SK-N-MC (cell line): ENCODE measurements at regions not wholly inside any gene's neighbourhood (a gene's known extent, or its start where the extent isn't known, plus 50 kb on each side); places are given as distances from the start of the nearest gene placed in this dataset.

ENCODE experiments used
- DNase-seq: peaks from one replicate; pipeline ENCODE4 v3.0.0-alpha.2; 2011; ENCODE audit warnings: low read depth, low spot score
- H3K27ac ChIP-seq: fragments of 200-600 bp; sonication (generic); 2 replicates; pipeline ENCODE4 v1.5.1; 2016; ENCODE audit warnings: mixed run types
- H3K36me3 ChIP-seq: fragments of 200-600 bp; sonication (generic); 2 replicates; pipeline ENCODE4 v1.6.1; 2017; ENCODE audit warnings: antibody characterized with exemption, low read length, mixed read lengths; ENCODE audit not compliant: insufficient read depth
- H3K4me3 ChIP-seq: fragments of 200-600 bp; sonication (generic); 2 replicates; pipeline ENCODE4 v1.5.1; 2016
- H3K9ac ChIP-seq: fragments of 200-600 bp; sonication (generic); 2 replicates; pipeline ENCODE4 v1.8.0; 2017; ENCODE audit warnings: mixed run types, mixed read lengths; ENCODE audit not compliant: insufficient read length
- H3K9me3 ChIP-seq: fragments of 200-600 bp; sonication (generic); 2 replicates; pipeline ENCODE4 v1.6.1; 2017; ENCODE audit warnings: low read depth, mild to moderate bottlenecking, antibody characterized with exemption, low read length, moderate library complexity, mixed read lengths
- EZH2 ChIP-seq: fragments of 200-600 bp; sonication (generic); IDR thresholded peaks from one replicate; pipeline ENCODE4 v1.6.1; 2017; ENCODE audit warnings: antibody characterized with exemption
- FOXP2 ChIP-seq: optimal IDR thresholded peaks from 2 replicates; pipeline ENCODE3; 2011; ENCODE audit warnings: mild to moderate bottlenecking, moderate library complexity; ENCODE audit not compliant: insufficient read depth; ENCODE audit errors: extremely low read length, control extremely low read depth
- POLR2AphosphoS5 ChIP-seq: IDR thresholded peaks from 2 replicates; pipeline ENCODE4 v1.6.1; 2012; ENCODE audit warnings: mild to moderate bottlenecking, low read depth, low read length, borderline replicate concordance

- Histone ChIP-seq H3K9ac (no peak overlapping the region), H3K9me3 (no peaks in the 10 kb centered on the region), H3K4me3 (no peak overlapping the region), H3K27ac (no peak overlapping the region), H3K36me3 (no peaks in the 10 kb centered on the region)
- no peak for DNase-seq
- TF ChIP-seq FOXP2, result no peak
- TF ChIP-seq POLR2AphosphoS5, result no peak
- no peak for TF ChIP-seq EZH2
These were observed 1341.8 kb upstream of the CDH9 start for GRCh38 chr5:28380167-28380566.

DNA sequence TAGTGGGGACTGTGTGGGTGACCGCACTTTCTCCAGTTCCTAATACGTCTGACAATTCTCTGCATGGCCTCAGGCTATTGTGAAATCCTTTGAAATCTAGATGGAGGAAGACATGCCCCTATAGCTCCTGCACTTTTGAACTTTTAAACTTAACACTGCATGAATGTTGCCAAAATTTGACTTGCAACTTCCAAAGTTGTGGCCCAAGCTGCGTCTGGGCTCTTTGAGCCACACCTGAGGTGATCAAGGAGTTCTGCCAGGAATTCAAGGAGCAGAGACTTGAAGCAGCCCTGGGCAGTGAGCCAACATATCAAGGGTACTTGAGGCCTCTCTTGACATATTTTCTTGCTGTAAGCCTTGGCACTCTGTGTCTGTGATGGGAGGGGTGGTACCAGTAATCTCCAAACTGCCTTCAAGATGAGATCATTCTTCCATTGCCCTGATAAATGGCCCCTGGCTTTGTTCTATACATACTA, 1336.1 kb upstream of the CDH9 start:
- Histone ChIP-seq H3K36me3 (no peaks in the 10 kb centered on the region), H3K27ac (no peak overlapping the region), H3K9ac (no peak overlapping the region), H3K9me3 (no peaks in the 10 kb centered on the region), H3K4me3 (no peak overlapping the region)
- peak; percentile 48 for DNase-seq
- TF ChIP-seq EZH2 (no peak), POLR2AphosphoS5 (no peak), FOXP2 (no peak)

GRCh38 chr5:28370896-28371295, 1332.5 kb upstream of the CDH9 start:
- no peak overlapping the region for H3K9ac ChIP-seq
- TF ChIP-seq EZH2 (no peak), POLR2AphosphoS5 (no peak), FOXP2 (no peak)

DNA sequence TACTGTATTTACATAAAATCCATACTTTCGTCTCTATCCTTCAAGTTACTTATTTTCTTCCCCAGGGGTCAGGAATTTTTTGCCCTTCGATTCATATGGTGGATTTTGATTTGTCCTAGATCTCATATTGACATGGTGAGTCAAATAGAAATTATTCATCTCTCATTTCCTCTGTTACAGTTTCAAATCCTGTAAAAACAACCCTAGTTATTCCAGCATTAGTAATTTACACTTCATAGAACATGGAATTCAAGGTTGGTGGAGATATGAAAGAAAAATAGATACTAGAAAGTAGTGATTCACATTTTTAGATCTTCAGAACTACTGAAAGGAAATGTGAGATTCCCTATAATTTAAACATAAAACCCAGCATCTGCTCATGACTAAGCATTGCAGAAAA, 1331.0 kb upstream of the CDH9 start:
- Histone ChIP-seq H3K4me3 (no peak overlapping the region), H3K36me3 (no peaks in the 10 kb centered on the region), H3K9ac (no peak overlapping the region), H3K9me3 (no peaks in the 10 kb centered on the region), H3K27ac (no peak overlapping the region)
- TF ChIP-seq POLR2AphosphoS5 (no peak), EZH2 (no peak), FOXP2 (no peak)
- DNase-seq, result no peak

More at GRCh38 chr5:28370896-28371295, 1332.5 kb upstream of the CDH9 start:
- Histone ChIP-seq H3K27ac (no peak overlapping the region), H3K9me3 (no peaks in the 10 kb centered on the region), H3K36me3 (no peaks in the 10 kb centered on the region), H3K4me3 (no peak overlapping the region)
- DNase-seq, result no peak

DNA sequence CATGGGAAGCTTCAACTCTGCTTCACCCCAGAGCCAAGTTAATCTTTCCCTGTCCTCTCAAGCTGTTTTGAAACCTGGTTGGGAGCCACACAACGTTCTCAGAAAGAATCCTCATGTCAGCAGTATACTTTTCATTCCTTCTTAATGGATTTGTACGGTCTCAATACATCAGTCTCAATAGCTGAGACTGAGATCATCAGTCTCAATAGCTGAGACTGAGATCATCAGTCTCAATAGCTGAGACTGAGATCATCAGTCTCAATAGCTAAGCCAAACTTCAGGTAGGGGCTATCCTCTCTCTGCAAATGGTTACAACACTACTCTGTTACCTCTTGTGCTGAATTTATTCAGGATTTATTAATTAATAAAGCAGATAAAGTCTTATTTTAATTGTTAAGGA, 1317.4 kb upstream of the CDH9 start:
- no peak for TF ChIP-seq FOXP2
- TF ChIP-seq EZH2, result no peak
- H3K27ac ChIP-seq, result no peak overlapping the region
- no peak for DNase-seq
- H3K9me3 ChIP-seq, result peaks cover 8% of the 10 kb centered on the region; the same call in 1 of the 2 replicates
- H3K4me3 ChIP-seq, result no peak overlapping the region
- no peak overlapping the region for H3K9ac ChIP-seq
- H3K36me3 ChIP-seq, result no peaks in the 10 kb centered on the region

- no peaks in the 10 kb centered on the region for H3K36me3 ChIP-seq
- DNase-seq, result no peak
- H3K9ac ChIP-seq, result no peak overlapping the region
- H3K4me3 ChIP-seq, result no peak overlapping the region
- H3K9me3 ChIP-seq, result peaks cover 7% of the 10 kb centered on the region; the same call in 1 of the 2 replicates
- H3K27ac ChIP-seq, result no peak overlapping the region
- TF ChIP-seq FOXP2, result no peak
- TF ChIP-seq EZH2, result no peak
- no peak for TF ChIP-seq POLR2AphosphoS5
These were observed 1308.3 kb upstream of the CDH9 start for GRCh38 chr5:28346696-28347095.

DNA sequence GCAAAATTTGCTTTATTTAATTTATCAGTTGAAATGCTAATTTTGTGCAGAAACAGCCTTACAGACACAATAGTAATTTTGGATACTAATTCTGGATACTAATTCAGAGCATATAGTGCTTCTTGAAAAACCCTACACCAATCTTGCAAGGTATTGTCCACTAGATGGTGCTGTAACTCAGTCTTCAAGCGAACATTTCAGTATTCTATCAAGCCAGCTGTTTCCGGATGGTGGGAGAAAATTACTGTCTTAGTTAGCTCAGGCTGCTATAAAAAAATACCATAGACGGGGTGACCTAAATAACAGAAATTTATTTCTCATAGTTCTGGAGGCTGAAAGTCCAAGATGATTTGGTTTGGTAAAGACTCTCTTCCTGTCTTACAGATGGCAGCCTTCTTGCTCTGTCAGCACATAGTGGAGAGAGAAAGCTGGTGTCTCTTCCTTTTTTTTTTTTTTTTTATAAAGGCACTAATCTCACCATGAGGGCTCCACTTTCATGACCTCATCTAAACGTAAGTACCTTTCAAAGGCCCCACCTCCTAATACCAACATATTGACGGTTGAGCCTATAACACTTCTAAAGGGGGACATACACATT, 1306.5 kb upstream of the CDH9 start:
- Histone ChIP-seq H3K27ac (no peak overlapping the region), H3K4me3 (no peak overlapping the region), H3K9me3 (no peaks in the 10 kb centered on the region), H3K9ac (no peak overlapping the region), H3K36me3 (no peaks in the 10 kb centered on the region)
- TF ChIP-seq POLR2AphosphoS5 (no peak), FOXP2 (no peak), EZH2 (no peak)
- peak; percentile 59 for DNase-seq

- H3K27ac ChIP-seq, result no peak overlapping the region
- no peak for TF ChIP-seq POLR2AphosphoS5
- no peak for TF ChIP-seq FOXP2
- TF ChIP-seq EZH2, result no peak
- H3K9ac ChIP-seq, result no peak overlapping the region
- H3K9me3 ChIP-seq, result no peaks in the 10 kb centered on the region; the same call in 1 of the 2 replicates
- no peak for DNase-seq
- no peaks in the 10 kb centered on the region for H3K36me3 ChIP-seq
- H3K4me3 ChIP-seq, result no peak overlapping the region
These were observed 1290.8 kb upstream of the CDH9 start for GRCh38 chr5:28329176-28329575.

GRCh38 chr5:28328681-28329080, 1290.3 kb upstream of the CDH9 start:
- H3K9ac ChIP-seq, result no peak overlapping the region
- no peak for TF ChIP-seq POLR2AphosphoS5
- TF ChIP-seq EZH2, result no peak
- no peak for TF ChIP-seq FOXP2
- no peak for DNase-seq
- H3K4me3 ChIP-seq, result no peak overlapping the region
- no peaks in the 10 kb centered on the region; the same call in 1 of the 2 replicates for H3K9me3 ChIP-seq
- H3K36me3 ChIP-seq, result no peaks in the 10 kb centered on the region
- H3K27ac ChIP-seq, result no peak overlapping the region
